GM10266 (cell line): ENCODE measurements at regions not wholly inside any gene's neighbourhood (a gene's known extent, or its start where the extent isn't known, plus 50 kb on each side); places are given as distances from the start of the nearest gene placed in this dataset.

ENCODE experiments used
- DNase-seq: peaks from one replicate; pipeline ENCODE4 v3.0.0; 2012; ENCODE audit errors: extremely low spot score
- TF ChIP-seq, protein P1 (sequence below): IDR thresholded peaks from 2 replicates; pipeline ENCODE4 v1.5.1; 2012; ENCODE audit warnings: mild to moderate bottlenecking, low read depth; ENCODE audit not compliant: control insufficient read depth, insufficient read depth; ENCODE audit errors: missing control alignments

GRCh38 chr20:16842486-16843120, 94.4 kb downstream of the OTOR start:
- TF ChIP-seq, protein P1, sequence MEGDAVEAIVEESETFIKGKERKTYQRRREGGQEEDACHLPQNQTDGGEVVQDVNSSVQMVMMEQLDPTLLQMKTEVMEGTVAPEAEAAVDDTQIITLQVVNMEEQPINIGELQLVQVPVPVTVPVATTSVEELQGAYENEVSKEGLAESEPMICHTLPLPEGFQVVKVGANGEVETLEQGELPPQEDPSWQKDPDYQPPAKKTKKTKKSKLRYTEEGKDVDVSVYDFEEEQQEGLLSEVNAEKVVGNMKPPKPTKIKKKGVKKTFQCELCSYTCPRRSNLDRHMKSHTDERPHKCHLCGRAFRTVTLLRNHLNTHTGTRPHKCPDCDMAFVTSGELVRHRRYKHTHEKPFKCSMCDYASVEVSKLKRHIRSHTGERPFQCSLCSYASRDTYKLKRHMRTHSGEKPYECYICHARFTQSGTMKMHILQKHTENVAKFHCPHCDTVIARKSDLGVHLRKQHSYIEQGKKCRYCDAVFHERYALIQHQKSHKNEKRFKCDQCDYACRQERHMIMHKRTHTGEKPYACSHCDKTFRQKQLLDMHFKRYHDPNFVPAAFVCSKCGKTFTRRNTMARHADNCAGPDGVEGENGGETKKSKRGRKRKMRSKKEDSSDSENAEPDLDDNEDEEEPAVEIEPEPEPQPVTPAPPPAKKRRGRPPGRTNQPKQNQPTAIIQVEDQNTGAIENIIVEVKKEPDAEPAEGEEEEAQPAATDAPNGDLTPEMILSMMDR: no peak

DNA sequence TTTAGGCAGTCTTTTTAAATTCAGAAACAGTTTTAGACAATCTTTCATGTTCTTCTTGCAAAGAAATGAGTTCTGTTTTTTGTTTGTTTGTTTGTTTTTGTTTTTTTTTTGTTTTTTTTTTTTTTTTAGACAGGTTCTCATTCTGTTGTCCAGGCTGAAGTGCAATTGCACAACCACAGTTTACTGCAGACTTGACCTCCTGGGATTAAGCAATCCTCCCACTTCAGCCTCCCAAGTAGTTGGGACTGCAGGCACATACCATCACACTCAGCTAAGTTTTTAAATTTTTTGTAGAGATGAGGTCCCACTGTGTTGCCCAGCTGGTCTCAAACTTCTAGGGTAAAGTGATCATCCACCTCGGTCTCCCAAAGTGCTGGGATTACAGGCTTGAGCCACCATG, 96.2 kb downstream of the OTOR start:
- DNase-seq: no peak
- TF ChIP-seq, protein P1: no peak

More at GRCh38 chr20:16842486-16843120, 94.4 kb downstream of the OTOR start:
- no peak for DNase-seq

DNA sequence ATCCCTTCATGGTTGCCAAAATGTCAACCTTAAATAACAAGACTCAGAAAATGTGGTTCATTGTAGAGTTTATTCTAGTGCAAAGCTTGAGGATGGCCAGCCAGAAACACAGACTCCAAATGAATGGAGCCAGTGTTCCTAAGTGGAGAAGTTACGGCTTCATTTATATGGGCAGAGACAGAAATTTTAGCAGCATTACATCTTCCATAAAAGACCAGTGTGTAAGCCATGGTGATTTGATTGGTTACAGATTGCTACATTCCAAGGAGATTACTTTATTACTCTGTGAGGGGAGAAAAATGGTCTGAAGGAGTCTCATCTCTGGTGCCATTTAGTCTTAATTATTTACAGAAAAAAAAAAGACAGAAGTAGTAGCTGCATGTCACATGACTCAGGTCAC, 97.8 kb downstream of the OTOR start:
- no peak for DNase-seq
- TF ChIP-seq, protein P1: no peak

DNA sequence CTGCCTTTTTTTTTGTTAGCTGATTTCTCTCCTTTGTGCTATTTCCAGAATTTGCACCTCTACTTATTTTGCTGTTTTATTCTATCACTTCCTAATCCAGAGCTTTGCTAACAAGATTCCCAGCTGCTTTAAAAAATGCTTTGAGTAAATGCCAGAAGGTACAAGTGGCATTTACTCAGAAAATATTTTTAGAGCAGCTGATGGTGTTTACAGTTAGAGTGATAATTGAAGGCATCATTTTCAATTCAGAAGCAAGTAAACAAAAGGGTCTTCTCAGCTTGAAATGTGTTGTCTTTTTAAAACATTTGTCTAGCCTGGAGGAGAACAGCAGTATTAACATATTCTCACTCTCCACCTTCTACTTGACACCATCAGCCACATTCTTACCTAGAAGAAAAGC, 99.9 kb downstream of the OTOR start:
- no peak for DNase-seq

DNA sequence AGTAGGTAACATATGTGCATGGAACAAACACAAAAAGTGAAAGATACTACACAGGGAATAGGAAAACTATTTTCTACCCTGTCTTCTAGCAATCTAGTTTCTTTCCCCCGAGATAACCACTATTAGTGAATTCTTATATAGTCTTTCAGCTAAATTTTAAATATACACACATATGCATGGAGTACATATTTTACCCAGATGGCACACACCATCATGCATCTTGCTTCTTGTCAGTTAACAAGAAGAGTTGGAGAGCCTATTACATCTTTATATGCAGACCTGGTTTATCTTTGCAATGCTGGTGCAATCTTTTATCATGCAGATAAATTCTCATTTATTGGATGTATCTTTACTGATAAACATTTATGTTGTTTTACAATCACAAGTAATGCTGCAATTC, 100.4 kb downstream of the OTOR start:
- no peak for DNase-seq
- TF ChIP-seq, protein P1: no peak

More for the DNA sequence above, 99.9 kb downstream of the OTOR start:
- TF ChIP-seq, protein P1: no peak

DNA sequence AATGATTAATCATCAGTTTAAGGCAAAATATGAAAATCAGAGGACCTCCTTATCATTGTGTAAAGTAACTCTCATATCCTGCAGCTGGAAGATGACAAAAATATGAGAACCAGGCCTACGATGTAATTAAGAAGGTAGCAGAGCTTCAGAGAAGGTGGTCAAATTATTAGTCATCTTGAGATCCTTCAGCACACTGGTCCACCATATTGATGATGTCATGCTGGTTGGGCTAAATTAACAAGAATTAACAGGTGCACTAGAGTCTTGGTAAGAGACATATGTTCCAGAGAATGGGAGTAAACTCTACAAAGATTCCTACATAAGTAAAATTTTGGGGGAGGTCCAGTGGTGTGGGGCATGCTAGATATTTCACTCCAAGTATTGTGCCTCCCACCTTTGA, 112.8 kb downstream of the OTOR start:
- DNase-seq: no peak
- TF ChIP-seq, protein P1: no peak

- no peak for DNase-seq
- TF ChIP-seq, protein P1: no peak
Observed at GRCh38 chr20:16861708-16862107, 113.5 kb downstream of the OTOR start.
